ENCODE measurements at regions not wholly inside any gene's neighbourhood (a gene's known extent, or its start where the extent isn't known, plus 50 kb on each side); places are given as distances from the start of the nearest gene placed in this dataset.

GRCh38 chr11:43550714-43551113, 129.8 kb upstream of the HSD17B12 start (continued):
- TF ChIP-seq, protein P1, sequence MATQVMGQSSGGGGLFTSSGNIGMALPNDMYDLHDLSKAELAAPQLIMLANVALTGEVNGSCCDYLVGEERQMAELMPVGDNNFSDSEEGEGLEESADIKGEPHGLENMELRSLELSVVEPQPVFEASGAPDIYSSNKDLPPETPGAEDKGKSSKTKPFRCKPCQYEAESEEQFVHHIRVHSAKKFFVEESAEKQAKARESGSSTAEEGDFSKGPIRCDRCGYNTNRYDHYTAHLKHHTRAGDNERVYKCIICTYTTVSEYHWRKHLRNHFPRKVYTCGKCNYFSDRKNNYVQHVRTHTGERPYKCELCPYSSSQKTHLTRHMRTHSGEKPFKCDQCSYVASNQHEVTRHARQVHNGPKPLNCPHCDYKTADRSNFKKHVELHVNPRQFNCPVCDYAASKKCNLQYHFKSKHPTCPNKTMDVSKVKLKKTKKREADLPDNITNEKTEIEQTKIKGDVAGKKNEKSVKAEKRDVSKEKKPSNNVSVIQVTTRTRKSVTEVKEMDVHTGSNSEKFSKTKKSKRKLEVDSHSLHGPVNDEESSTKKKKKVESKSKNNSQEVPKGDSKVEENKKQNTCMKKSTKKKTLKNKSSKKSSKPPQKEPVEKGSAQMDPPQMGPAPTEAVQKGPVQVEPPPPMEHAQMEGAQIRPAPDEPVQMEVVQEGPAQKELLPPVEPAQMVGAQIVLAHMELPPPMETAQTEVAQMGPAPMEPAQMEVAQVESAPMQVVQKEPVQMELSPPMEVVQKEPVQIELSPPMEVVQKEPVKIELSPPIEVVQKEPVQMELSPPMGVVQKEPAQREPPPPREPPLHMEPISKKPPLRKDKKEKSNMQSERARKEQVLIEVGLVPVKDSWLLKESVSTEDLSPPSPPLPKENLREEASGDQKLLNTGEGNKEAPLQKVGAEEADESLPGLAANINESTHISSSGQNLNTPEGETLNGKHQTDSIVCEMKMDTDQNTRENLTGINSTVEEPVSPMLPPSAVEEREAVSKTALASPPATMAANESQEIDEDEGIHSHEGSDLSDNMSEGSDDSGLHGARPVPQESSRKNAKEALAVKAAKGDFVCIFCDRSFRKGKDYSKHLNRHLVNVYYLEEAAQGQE (IDR thresholded peaks at IDR 0.05; ENCODE audit: unreplicated experiment) = no peak
- TF ChIP-seq EZH2phosphoT487 (IDR thresholded peaks at IDR 0.05; ENCODE audit: unreplicated experiment) (no peak), NANOG (IDR thresholded peaks at IDR 0.05; ENCODE audit: borderline replicate concordance) (no peak), EZH2 (IDR thresholded peaks at IDR 0.05; ENCODE audit: low read depth, unreplicated experiment) (no peak), STAT1 (IDR thresholded peaks at IDR 0.05; ENCODE audit: unreplicated experiment) (no peak)

- no peaks in the 10 kb centered on the region for H3K9me3 Mint-ChIP-seq
- peaks cover 62% of the 10 kb centered on the region for H3K4me1 Mint-ChIP-seq
- H3K27me3 ChIP-seq (ENCODE audit: insufficient read depth) = peaks cover 76% of the 10 kb centered on the region
- TF ChIP-seq, protein P1 (IDR thresholded peaks at IDR 0.05; ENCODE audit: unreplicated experiment) = no peak
- TF ChIP-seq STAT1 (IDR thresholded peaks at IDR 0.05; ENCODE audit: unreplicated experiment) (no peak), ZNF114 (CRISPR knock-in tag; IDR thresholded peaks at IDR 0.05) (no peak), NANOG (IDR thresholded peaks at IDR 0.05; ENCODE audit: borderline replicate concordance) (no peak), EZH2phosphoT487 (IDR thresholded peaks at IDR 0.05; ENCODE audit: unreplicated experiment) (no peak), JUNB (IDR thresholded peaks at IDR 0.05; ENCODE audit: unreplicated experiment) (no peak), ZNF331 (CRISPR knock-in tag; IDR thresholded peaks at IDR 0.05; ENCODE audit: low read depth) (no peak), CREB1 (CRISPR knock-in tag; IDR thresholded peaks at IDR 0.05; ENCODE audit: low read depth) (no peak), ETS1 (IDR thresholded peaks at IDR 0.05) (no peak)
- TF ChIP-seq, protein P2, sequence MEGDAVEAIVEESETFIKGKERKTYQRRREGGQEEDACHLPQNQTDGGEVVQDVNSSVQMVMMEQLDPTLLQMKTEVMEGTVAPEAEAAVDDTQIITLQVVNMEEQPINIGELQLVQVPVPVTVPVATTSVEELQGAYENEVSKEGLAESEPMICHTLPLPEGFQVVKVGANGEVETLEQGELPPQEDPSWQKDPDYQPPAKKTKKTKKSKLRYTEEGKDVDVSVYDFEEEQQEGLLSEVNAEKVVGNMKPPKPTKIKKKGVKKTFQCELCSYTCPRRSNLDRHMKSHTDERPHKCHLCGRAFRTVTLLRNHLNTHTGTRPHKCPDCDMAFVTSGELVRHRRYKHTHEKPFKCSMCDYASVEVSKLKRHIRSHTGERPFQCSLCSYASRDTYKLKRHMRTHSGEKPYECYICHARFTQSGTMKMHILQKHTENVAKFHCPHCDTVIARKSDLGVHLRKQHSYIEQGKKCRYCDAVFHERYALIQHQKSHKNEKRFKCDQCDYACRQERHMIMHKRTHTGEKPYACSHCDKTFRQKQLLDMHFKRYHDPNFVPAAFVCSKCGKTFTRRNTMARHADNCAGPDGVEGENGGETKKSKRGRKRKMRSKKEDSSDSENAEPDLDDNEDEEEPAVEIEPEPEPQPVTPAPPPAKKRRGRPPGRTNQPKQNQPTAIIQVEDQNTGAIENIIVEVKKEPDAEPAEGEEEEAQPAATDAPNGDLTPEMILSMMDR (conservative IDR thresholded peaks at IDR 0.05; ENCODE audit: low read depth in 2 of 2) = no peak
Measured at GRCh38 chr11:43554148-43554473, 126.4 kb upstream of the HSD17B12 start.

More at GRCh38 chr11:43554148-43554473, 126.4 kb upstream of the HSD17B12 start:
- Histone ChIP-seq H2AFZ (no peak overlapping the region), H3K4me1 (ENCODE audit: insufficient read depth) (peaks cover 55% of the 10 kb centered on the region), H3K4me2 (no peak overlapping the region), H4K20me1 (replicated peaks; ENCODE audit: insufficient read depth) (no peaks in the 10 kb centered on the region), H3K79me2 (replicated peaks; ENCODE audit: insufficient read depth) (no peaks in the 10 kb centered on the region), H3K36me3 (ENCODE audit: insufficient read depth) (no peaks in the 10 kb centered on the region), H3K4me3 (no peak overlapping the region), H3F3A (replicated peaks; ENCODE audit: low read depth) (no peaks in the 10 kb centered on the region), H3K9me2 (ENCODE audit: insufficient read depth) (peaks cover 8% of the 10 kb centered on the region; the same call in 1 of the 2 replicates), H3K27ac (ENCODE audit: low read depth) (no peak overlapping the region)
- peaks cover 27% of the 10 kb centered on the region for H3K27me3 Mint-ChIP-seq (ENCODE audit: insufficient read depth, low read depth, poor library complexity)
- no peak overlapping the region for H3K27ac Mint-ChIP-seq
- DNase-seq (ENCODE audit: low spot score) = no peak
- H3K4me3 Mint-ChIP-seq = no peak overlapping the region
- no peak for ATAC-seq
- H3K36me3 Mint-ChIP-seq (ENCODE audit: low read depth) = no peaks in the 10 kb centered on the region

Data from GM23338 (cell line).